GM12878 (cell line): ENCODE measurements at regions not wholly inside any gene's neighbourhood (a gene's known extent, or its start where the extent isn't known, plus 50 kb on each side); places are given as distances from the start of the nearest gene placed in this dataset.

ENCODE experiments used
- ATAC-seq: fragments of 200-7000 bp; cut with Tn5 transposase; 3 replicates; pipeline ENCODE4 v1.9.1; 2020; ENCODE audit warnings: mild to moderate bottlenecking, moderate library complexity
- BruUV-seq: library from RNA; stranded (reverse); fragments of 400-500 nt; replicated peaks from 2 replicates; lab custom pipeline; 2021; lab: Mats Ljungman, UMichigan
- CTCF ChIA-PET: fragments of 300-600 bp; sonication (Branson Sonifier 250); formaldehyde crosslinking; extraction: SDS; loops from one replicate; lab custom pipeline; 2021; ENCODE audit warnings: inconsistent platforms; lab: Yijun Ruan, JAX
- POLR2A ChIA-PET: fragments of 350-600 bp; formaldehyde crosslinking; extraction: SDS; loops from one replicate; lab custom pipeline; 2021; ENCODE audit warnings: inconsistent platforms; lab: Charles Lee
- RAD21 ChIA-PET: fragments of 300-600 bp; sonication (Branson Sonifier 250); formaldehyde crosslinking; loops from one replicate; lab custom pipeline; 2023; ENCODE audit warnings: antibody characterized with exemption; ENCODE audit not compliant: unreplicated experiment; lab: Charles Lee
- SMC1A ChIA-PET: fragments of 300-600 bp; sonication (Branson Sonifier 250); formaldehyde crosslinking; loops from one replicate; lab custom pipeline; 2023; ENCODE audit not compliant: unreplicated experiment, uncharacterized antibody; lab: Charles Lee
- DNase-seq: peaks from one replicate; pipeline ENCODE4 v3.0.0-alpha.2; 2011; ENCODE audit warnings: low read depth, low spot score
- FAIRE-seq: peaks from 3 replicates; lab custom pipeline; 2011; peaks lifted over from hg19 to GRCh38; lab: Jason Lieb, UNC
- H2AFZ ChIP-seq: 2 replicates; pipeline ENCODE4 v1.6.0; 2011; ENCODE audit warnings: low read depth, low read length, control low read depth; ENCODE audit not compliant: control insufficient read depth
- H3K27ac ChIP-seq: 2 replicates; pipeline ENCODE4 v1.5.1; 2011; ENCODE audit warnings: control low read depth; ENCODE audit not compliant: control insufficient read depth, insufficient read depth
- H3K27me3 ChIP-seq, 2 experiments: replicated peaks in 1 of 2; 2 replicates each; pipeline versions ENCODE4 v1.6.0 to v1.6.1; 2011; ENCODE audit warnings: low read length in 1 of 2; ENCODE audit not compliant: control insufficient read depth in 2 of 2, insufficient read depth in 2 of 2
- H3K36me3 ChIP-seq, 2 experiments: 2 replicates each; pipeline ENCODE4 v1.5.1; 2011; ENCODE audit warnings: low read length in 1 of 2; ENCODE audit not compliant: control insufficient read depth in 2 of 2, insufficient read depth in 2 of 2
- H3K4me1 ChIP-seq: 2 replicates; pipeline ENCODE4 v1.6.1; 2011; ENCODE audit warnings: mild to moderate bottlenecking, low read length, moderate library complexity, mixed read lengths; ENCODE audit not compliant: control insufficient read depth, insufficient read depth
- H3K4me2 ChIP-seq: 2 replicates; pipeline ENCODE4 v1.6.0; 2011; ENCODE audit warnings: control low read depth; ENCODE audit not compliant: control insufficient read depth, insufficient read depth
- H3K4me3 ChIP-seq: fragments of 200-600 bp; sonication (generic); 2 replicates; pipeline ENCODE4 v1.5.1; 2016
- H3K79me2 ChIP-seq: 2 replicates; pipeline ENCODE4 v1.6.0; 2011; ENCODE audit warnings: low read length; ENCODE audit not compliant: control insufficient read depth, insufficient read depth
- H3K9ac ChIP-seq: 2 replicates; pipeline ENCODE4 v1.8.0; 2011; ENCODE audit warnings: low read length, control low read depth, mixed read lengths; ENCODE audit not compliant: control insufficient read depth, insufficient read depth
- H3K9me3 ChIP-seq: replicated peaks from 3 replicates; pipeline ENCODE4 v1.5.1; 2011; ENCODE audit warnings: mild to moderate bottlenecking, low read length; ENCODE audit not compliant: control insufficient read depth, insufficient read depth
- H4K20me1 ChIP-seq: 2 replicates; pipeline ENCODE4 v1.6.0; 2011; ENCODE audit not compliant: control insufficient read depth, insufficient read depth
- BACH1 ChIP-seq: fragments of 450-650 bp; IDR thresholded peaks from 2 replicates; pipeline ENCODE4 v1.6.1; 2017; ENCODE audit warnings: mild to moderate bottlenecking, borderline replicate concordance
- BHLHE40 ChIP-seq, 2 experiments: fragments of 450-650 bp in 1 of 2; IDR thresholded peaks; 2 replicates each; pipeline ENCODE4 v1.6.1; 2011 to 2017; ENCODE audit warnings: low read depth in 2 of 2, borderline replicate concordance in 1 of 2, improper control_type of control experiment in 1 of 2, low read length in 1 of 2, mild to moderate bottlenecking in 1 of 2
- CHD4 ChIP-seq: fragments of 200-600 bp; sonication (generic); IDR thresholded peaks from 2 replicates; pipeline ENCODE4 v1.6.1; 2016; ENCODE audit warnings: mild to moderate bottlenecking
- CUX1 ChIP-seq: IDR thresholded peaks from 2 replicates; pipeline ENCODE4 v1.6.1; 2012; ENCODE audit warnings: improper control_type of control experiment, low read depth, low read length; ENCODE audit not compliant: insufficient replicate concordance
- ETV6 ChIP-seq, 2 experiments: fragments of 450-650 bp in 1 of 2; IDR thresholded peaks in 1 of 2; conservative IDR thresholded peaks in 1 of 2; 2 replicates each; pipeline ENCODE4 v1.6.1; 2014; ENCODE audit warnings: antibody characterized with exemption in 1 of 2, borderline replicate concordance in 1 of 2, low read depth in 1 of 2, mild to moderate bottlenecking in 1 of 2, moderate library complexity in 1 of 2
- HCFC1 ChIP-seq: fragments of 150-350 bp; IDR thresholded peaks from 2 replicates; pipeline ENCODE4 v1.6.1; 2014; ENCODE audit warnings: low read length
- KDM1A ChIP-seq: fragments of 200-600 bp; sonication (generic); IDR thresholded peaks from 2 replicates; pipeline ENCODE4 v1.6.1; 2016; ENCODE audit warnings: borderline replicate concordance
- LARP7 ChIP-seq: fragments of 450-650 bp; IDR thresholded peaks from 2 replicates; pipeline ENCODE4 v1.6.1; 2017; ENCODE audit warnings: mild to moderate bottlenecking
- NBN ChIP-seq: fragments of 450-650 bp; IDR thresholded peaks from 2 replicates; pipeline ENCODE4 v1.6.1; 2016
- RAD51 ChIP-seq: fragments of 450-650 bp; IDR thresholded peaks from 2 replicates; pipeline ENCODE4 v1.6.1; 2016; ENCODE audit warnings: moderate library complexity, mild to moderate bottlenecking, inconsistent platforms
- SMAD1 ChIP-seq: fragments of 450-650 bp; IDR thresholded peaks from 2 replicates; pipeline ENCODE4 v1.6.1; 2018; ENCODE audit warnings: mild to moderate bottlenecking, low read depth; ENCODE audit not compliant: partially characterized antibody
- SREBF2 ChIP-seq: IDR thresholded peaks from 2 replicates; pipeline ENCODE4 v1.6.1; 2012; ENCODE audit warnings: mild to moderate bottlenecking, low read length
- WGBS: methylation state at CpG from one replicate; pipeline ENCODE4 v1.1.6; 2016; ENCODE audit warnings: low lambda C conversion rate; ENCODE audit not compliant: insufficient replicate concordance, insufficient coverage; ENCODE audit errors: missing lambda C conversion rate; 5-methylcytosine and 5-hydroxymethylcytosine counted together
- in situ Hi-C: fragments of 300-500 bp; cut with MboI; formaldehyde crosslinking; loops from 9 replicates; pipeline ENCODE4 v1.14.3; 2018; ENCODE audit warnings: mixed read lengths
- intact Hi-C: fragments of 100-400 bp; cut with micrococcal nuclease; formaldehyde crosslinking; loops from one replicate; pipeline ENCODE4 v1.14.2; 2022; ENCODE audit not compliant: unreplicated experiment

- CTCF ChIA-PET: no interaction called here
- POLR2A ChIA-PET: no interaction called here
- Histone ChIP-seq H3K9ac (no peak overlapping the region), H3K4me1 (no peaks in the 10 kb centered on the region), H4K20me1 (no peaks in the 10 kb centered on the region), H3K9me3 (no peaks in the 10 kb centered on the region), H3K4me2 (no peak overlapping the region), H3K79me2 (no peaks in the 10 kb centered on the region), H3K27ac (no peak overlapping the region), H3K36me3 (no peaks in the 10 kb centered on the region), H2AFZ (no peak overlapping the region), H3K27me3 (no peaks in the 10 kb centered on the region), H3K4me3 (no peak overlapping the region)
- 38% methylated on average over 6 of the region's 6 CpGs for WGBS
- DNase-seq (no peak), ATAC-seq (no peak), FAIRE-seq (no peak)
- intact Hi-C loops: no loop called here
- BruUV-seq: no TSS peak
- in situ Hi-C loops: no loop called here
- no peak for TF ChIP-seq HCFC1
- no peak for TF ChIP-seq SMAD1
- TF ChIP-seq SREBF2: no peak
- no peak for TF ChIP-seq KDM1A
- RAD21 ChIA-PET: no interaction called here
- SMC1A ChIA-PET: no interaction called here
Measured at GRCh38 chr6:135789375-135790050, 62.0 kb upstream of the PDE7B start.

DNA sequence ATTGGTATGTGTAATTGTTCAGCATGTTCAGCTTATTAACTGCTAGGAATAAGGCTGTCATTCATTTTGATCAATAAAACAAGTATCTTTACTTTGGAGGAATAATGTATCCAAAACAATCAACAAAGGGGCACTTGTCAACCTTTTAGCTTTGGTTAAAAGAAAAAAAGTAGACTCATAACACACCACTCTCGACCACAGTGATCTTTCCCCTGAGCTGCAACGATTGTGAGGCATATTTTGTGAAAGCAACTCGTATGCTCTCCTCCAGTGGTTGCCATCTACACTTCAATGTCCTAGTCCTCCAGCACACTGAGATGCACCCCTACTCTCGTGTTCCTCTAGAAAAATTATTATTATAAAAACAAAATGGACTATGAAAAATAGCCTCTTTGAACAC is 60.1 kb upstream of the PDE7B start:
- H3K79me2 ChIP-seq: no peaks in the 10 kb centered on the region
- CTCF ChIA-PET: interaction anchor here (1.0 kb wide), 1 partner anchor 250 kb away, joined by 3 read pairs; no protein-coding TSS in a partner anchor
- POLR2A ChIA-PET: no interaction called here
- 0% methylated on average over 4 of the region's 4 CpGs for WGBS
- BruUV-seq: no TSS peak
- no peak overlapping the region for H3K4me2 ChIP-seq
- no peaks in the 10 kb centered on the region for H3K27me3 ChIP-seq
- H3K27ac ChIP-seq: no peak overlapping the region
- intact Hi-C loops (no loop called here), in situ Hi-C loops (no loop called here)
- DNase-seq (no peak), FAIRE-seq (no peak), ATAC-seq (no peak)
- no peaks in the 10 kb centered on the region for H4K20me1 ChIP-seq
- no peaks in the 10 kb centered on the region for H3K36me3 ChIP-seq
- no peak overlapping the region for H2AFZ ChIP-seq
- no peaks in the 10 kb centered on the region for H3K4me1 ChIP-seq
- H3K4me3 ChIP-seq: no peak overlapping the region
- H3K9ac ChIP-seq: no peak overlapping the region
- SMC1A ChIA-PET: interaction anchor here (0.6 to 1.4 kb wide), 2 partner anchors 8 to 87 kb away, joined by 3 to 4 read pairs; no protein-coding TSS in a partner anchor
- H3K9me3 ChIP-seq: no peaks in the 10 kb centered on the region
- RAD21 ChIA-PET: interaction anchor here (1.3 kb wide), 1 partner anchor 118 kb away, joined by 4 read pairs; no protein-coding TSS in a partner anchor
- TF ChIP-seq BHLHE40 (IDR thresholded peaks at IDR 0.05; ENCODE audit: borderline replicate concordance in 1 of 2, low read depth in 2 of 2, low read length in 1 of 2) (no peak), NBN (no peak), RAD51 (no peak), CUX1 (no peak), ETV6 (conservative IDR thresholded peaks at IDR 0.05 in 1 of 2, IDR thresholded peaks at IDR 0.05 in 1 of 2; ENCODE audit: borderline replicate concordance in 1 of 2, low read depth in 1 of 2) (no peak), CHD4 (no peak), LARP7 (no peak), BACH1 (no peak)
